Muscle layer of colon (tissue), 2 donors: ENCODE measurements at regions not wholly inside any gene's neighbourhood (a gene's known extent, or its start where the extent isn't known, plus 50 kb on each side); places are given as distances from the start of the nearest gene placed in this dataset.

Experiments
- H3K27ac ChIP-seq: one replicate; pipeline ENCODE4 v1.7.0; 2013; ENCODE audit warnings: low read depth, mild to moderate bottlenecking, low read length, moderate library complexity
- H3K27me3 ChIP-seq, 2 donors: one replicate each; pipeline ENCODE4 v1.7.0; 2013; ENCODE audit warnings: low read length in 2 of 2, mild to moderate bottlenecking in 2 of 2; ENCODE audit not compliant: insufficient read depth in 2 of 2, control insufficient read depth in 1 of 2
- H3K36me3 ChIP-seq: one replicate; pipeline ENCODE4 v1.7.0; 2013; ENCODE audit warnings: mild to moderate bottlenecking, low read length; ENCODE audit not compliant: insufficient read depth
- H3K4me1 ChIP-seq: one replicate; pipeline ENCODE4 v1.7.0; 2013; ENCODE audit warnings: mild to moderate bottlenecking, low read length; ENCODE audit not compliant: insufficient read depth
- H3K4me3 ChIP-seq, 2 donors: one replicate each; pipeline ENCODE4 v1.7.0; 2013; ENCODE audit warnings: low read length in 2 of 2, low read depth in 1 of 2, mild to moderate bottlenecking in 1 of 2, moderate library complexity in 1 of 2
- H3K9ac ChIP-seq: one replicate; pipeline ENCODE4 v1.7.0; 2013; ENCODE audit warnings: low read length
- H3K9me3 ChIP-seq: one replicate; pipeline ENCODE4 v1.7.0; 2013; ENCODE audit warnings: mild to moderate bottlenecking, low read length
- donor health status: abdominal sarcoma.
- donor health status: Adenocarcinoma of cecum.

DNA sequence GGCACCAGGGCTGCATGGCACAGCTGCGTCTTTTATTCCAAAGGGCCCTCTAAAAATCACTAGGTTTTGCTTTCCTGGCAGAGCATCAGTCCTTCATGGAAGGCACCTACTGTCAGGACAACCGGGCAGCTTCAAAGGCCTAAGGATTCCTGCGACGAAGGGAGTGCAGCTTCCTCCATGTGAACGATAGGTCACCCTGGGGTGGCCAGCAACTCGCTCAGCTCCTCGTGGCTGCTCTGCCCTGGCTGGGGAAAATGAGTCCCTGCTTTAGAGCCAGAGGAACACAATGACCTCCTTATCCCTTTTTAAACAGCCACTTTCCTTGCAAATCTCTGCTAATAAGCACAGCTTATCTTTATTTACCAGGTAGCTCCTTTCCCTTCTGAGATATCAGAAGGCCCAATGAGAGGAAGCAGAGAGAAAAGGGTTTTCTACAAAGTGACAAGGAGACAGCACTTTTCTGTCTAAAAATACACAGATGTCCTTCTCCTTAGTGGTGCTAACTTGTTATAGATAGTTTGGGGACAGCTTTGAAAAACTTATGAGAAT is 71.6 kb upstream of the SMYD2 start:
- Histone ChIP-seq H3K4me3 (no peak overlapping the region), H3K27me3 (no peaks in the 10 kb centered on the region), H3K27ac (no peak overlapping the region), H3K4me1 (peaks cover 2% of the 10 kb centered on the region), H3K9ac (no peak overlapping the region), H3K36me3 (no peaks in the 10 kb centered on the region), H3K9me3 (no peaks in the 10 kb centered on the region)

DNA sequence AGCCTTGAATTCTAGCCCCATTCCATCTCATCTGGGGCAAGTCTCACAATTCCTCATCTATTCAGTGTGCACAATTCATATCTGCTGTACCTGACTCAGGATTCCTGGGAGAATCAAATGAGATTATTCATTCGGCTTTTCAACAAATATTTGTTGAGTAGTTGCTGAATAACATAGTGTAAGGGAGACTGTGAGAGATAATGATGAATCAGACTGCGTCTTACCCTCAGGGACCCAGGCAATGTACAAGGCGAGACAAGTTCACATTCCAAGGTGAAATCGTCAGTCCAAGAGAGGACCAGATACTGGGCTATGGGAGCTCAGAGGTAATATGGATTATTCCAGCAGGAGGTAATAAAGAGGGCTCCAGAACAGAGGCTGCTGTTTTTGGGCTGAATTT is 67.8 kb upstream of the SMYD2 start:
- Histone ChIP-seq H3K4me1 (peaks cover 3% of the 10 kb centered on the region), H3K36me3 (no peaks in the 10 kb centered on the region), H3K4me3 (no peak overlapping the region), H3K27ac (no peak overlapping the region), H3K9me3 (no peaks in the 10 kb centered on the region), H3K27me3 (no peaks in the 10 kb centered on the region), H3K9ac (no peak overlapping the region)

DNA sequence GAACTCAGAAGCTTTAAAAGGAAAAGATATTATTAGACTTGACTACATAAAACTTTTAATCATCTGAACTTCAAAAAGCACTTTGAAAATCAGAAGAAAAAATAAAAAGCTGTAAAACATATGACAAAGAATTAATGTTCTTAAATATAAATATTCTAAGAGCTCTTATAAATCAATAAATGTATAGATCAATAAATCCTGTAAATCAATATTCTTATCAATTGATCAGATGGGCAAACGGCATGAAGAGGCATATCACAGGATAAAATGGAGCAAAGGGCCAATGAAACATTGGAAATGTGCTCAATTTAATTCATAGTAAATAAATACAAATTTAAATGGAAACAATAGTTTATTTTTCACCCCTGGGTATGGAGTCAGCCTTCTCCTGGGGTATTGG is 66.1 kb upstream of the SMYD2 start:
- H3K27ac ChIP-seq, result no peak overlapping the region
- no peak overlapping the region for H3K9ac ChIP-seq
- no peaks in the 10 kb centered on the region for H3K27me3 ChIP-seq
- no peak overlapping the region for H3K4me3 ChIP-seq
- no peaks in the 10 kb centered on the region for H3K9me3 ChIP-seq
- peaks cover 3% of the 10 kb centered on the region for H3K4me1 ChIP-seq
- H3K36me3 ChIP-seq, result no peaks in the 10 kb centered on the region

DNA sequence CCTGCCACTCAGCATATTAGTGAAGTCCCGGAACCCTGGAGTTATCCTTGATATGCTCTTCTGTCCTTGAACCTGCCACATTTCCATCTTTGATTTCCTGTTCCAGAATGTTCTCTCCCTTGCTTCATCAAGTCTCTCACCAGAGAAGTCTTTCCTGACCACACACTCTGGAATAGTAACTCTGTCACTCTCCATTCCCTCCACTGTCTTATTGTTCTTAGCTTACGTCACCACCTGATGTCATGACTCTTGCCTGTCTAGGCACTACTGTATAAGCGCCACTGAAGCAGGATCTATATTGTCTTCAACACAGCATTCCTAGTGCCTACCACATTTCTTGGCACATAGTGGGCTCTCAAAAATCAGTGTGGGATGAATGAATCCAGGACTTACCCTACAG is 65.4 kb upstream of the SMYD2 start:
- Histone ChIP-seq H3K27ac (no peak overlapping the region), H3K9me3 (no peaks in the 10 kb centered on the region), H3K4me1 (peaks cover 3% of the 10 kb centered on the region), H3K4me3 (no peak overlapping the region), H3K36me3 (no peaks in the 10 kb centered on the region), H3K27me3 (no peaks in the 10 kb centered on the region), H3K9ac (no peak overlapping the region)

- Histone ChIP-seq H3K27ac (no peak overlapping the region), H3K4me3 (no peak overlapping the region), H3K36me3 (no peaks in the 10 kb centered on the region), H3K9ac (no peak overlapping the region), H3K9me3 (no peaks in the 10 kb centered on the region), H3K4me1 (peaks cover 3% of the 10 kb centered on the region), H3K27me3 (no peaks in the 10 kb centered on the region)
Observed at GRCh38 chr1:214216021-214216420, 64.9 kb upstream of the SMYD2 start.

GRCh38 chr1:214216779-214217178 is 64.2 kb upstream of the SMYD2 start:
- Histone ChIP-seq H3K4me1 (peaks cover 3% of the 10 kb centered on the region), H3K9ac (no peak overlapping the region), H3K9me3 (no peaks in the 10 kb centered on the region), H3K4me3 (no peak overlapping the region), H3K27ac (no peak overlapping the region), H3K27me3 (no peaks in the 10 kb centered on the region), H3K36me3 (no peaks in the 10 kb centered on the region)

- Histone ChIP-seq H3K27me3 (no peaks in the 10 kb centered on the region), H3K36me3 (no peaks in the 10 kb centered on the region), H3K4me1 (no peaks in the 10 kb centered on the region), H3K9me3 (no peaks in the 10 kb centered on the region), H3K9ac (no peak overlapping the region), H3K4me3 (no peak overlapping the region), H3K27ac (no peak overlapping the region)
Observed at GRCh38 chr1:214219902-214220301, 61.1 kb upstream of the SMYD2 start.

- no peaks in the 10 kb centered on the region for H3K36me3 ChIP-seq
- no peak overlapping the region for H3K27ac ChIP-seq
- no peaks in the 10 kb centered on the region for H3K4me1 ChIP-seq
- H3K4me3 ChIP-seq, result no peak overlapping the region
- no peaks in the 10 kb centered on the region for H3K27me3 ChIP-seq
- no peaks in the 10 kb centered on the region for H3K9me3 ChIP-seq
- H3K9ac ChIP-seq, result no peak overlapping the region
Observed at GRCh38 chr1:214220891-214221290, 60.1 kb upstream of the SMYD2 start.

GRCh38 chr1:214224611-214225354 is 56.2 kb upstream of the SMYD2 start:
- Histone ChIP-seq H3K27me3 (no peaks in the 10 kb centered on the region), H3K36me3 (no peaks in the 10 kb centered on the region), H3K4me3 (peak overlapping the region in 1 of 2 donors; percentile 38), H3K9ac (no peak overlapping the region), H3K27ac (no peak overlapping the region), H3K9me3 (no peaks in the 10 kb centered on the region), H3K4me1 (no peaks in the 10 kb centered on the region)

DNA sequence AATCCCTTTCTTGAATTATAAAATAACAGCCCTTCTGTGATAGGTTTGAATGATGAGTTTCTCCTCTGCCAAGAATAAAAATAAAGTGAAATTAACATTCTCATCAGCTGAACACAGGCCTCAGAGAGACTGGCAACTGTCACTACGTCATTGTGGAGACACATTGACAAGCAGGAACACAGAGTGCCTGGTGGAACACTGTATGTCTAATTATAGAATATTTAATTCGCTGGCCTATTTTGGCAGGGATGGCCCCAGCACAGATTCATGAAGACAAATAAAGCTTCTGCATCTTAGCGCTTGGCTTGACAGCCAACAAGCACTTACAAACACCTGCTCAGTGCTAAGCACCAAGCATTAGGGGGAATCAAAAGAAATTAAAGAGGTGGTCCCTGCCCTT is 52.0 kb upstream of the SMYD2 start:
- Histone ChIP-seq H3K27me3 (no peaks in the 10 kb centered on the region), H3K27ac (no peak overlapping the region), H3K9ac (no peak overlapping the region), H3K4me3 (no peak overlapping the region), H3K4me1 (no peaks in the 10 kb centered on the region), H3K9me3 (no peaks in the 10 kb centered on the region), H3K36me3 (no peaks in the 10 kb centered on the region)

- Histone ChIP-seq H3K27ac (no peak overlapping the region), H3K4me1 (no peaks in the 10 kb centered on the region)
Observed at GRCh38 chr1:214229736-214230135, 51.2 kb upstream of the SMYD2 start.

More at GRCh38 chr1:214229736-214230135, 51.2 kb upstream of the SMYD2 start:
- Histone ChIP-seq H3K36me3 (no peaks in the 10 kb centered on the region), H3K9me3 (no peaks in the 10 kb centered on the region), H3K27me3 (no peaks in the 10 kb centered on the region), H3K4me3 (no peak overlapping the region), H3K9ac (no peak overlapping the region)
